GM21576 (cell line): ENCODE measurements at regions not wholly inside any gene's neighbourhood (a gene's known extent, or its start where the extent isn't known, plus 50 kb on each side); places are given as distances from the start of the nearest gene placed in this dataset.
"Not testable (repeated sequence)": the region's sequence is repeated elsewhere in the genome, so short reads cannot be mapped to it uniquely, and the experiment has no call there.

Experiments used
- ATAC-seq: cut with Tn5 transposase; IDR thresholded peaks from one replicate; pipeline ENCODE4 v1.9.1; 2021; ENCODE audit warnings: mild to moderate bottlenecking, moderate library complexity; ENCODE audit not compliant: unreplicated experiment

DNA sequence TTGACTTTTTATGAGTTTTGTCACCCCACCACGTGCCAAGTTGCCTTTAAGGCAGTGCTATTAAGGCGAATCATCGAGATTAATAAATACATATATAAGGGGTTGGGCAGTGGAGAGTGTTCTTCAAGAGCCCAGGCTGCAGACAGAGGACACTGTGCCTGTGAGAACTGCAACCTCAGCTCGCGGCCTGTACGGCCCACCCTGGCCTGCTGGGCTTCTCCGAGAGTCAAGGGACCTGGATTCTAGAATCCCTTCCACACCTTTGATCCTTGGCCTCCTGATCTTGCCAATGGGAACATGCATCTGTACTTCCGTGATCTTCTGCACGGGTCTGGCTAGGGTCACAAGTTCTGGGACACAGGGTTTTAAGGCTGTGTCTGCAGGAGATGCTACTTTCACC, 54.5 kb downstream of the IRX5 start:
- ATAC-seq, result no peak

DNA sequence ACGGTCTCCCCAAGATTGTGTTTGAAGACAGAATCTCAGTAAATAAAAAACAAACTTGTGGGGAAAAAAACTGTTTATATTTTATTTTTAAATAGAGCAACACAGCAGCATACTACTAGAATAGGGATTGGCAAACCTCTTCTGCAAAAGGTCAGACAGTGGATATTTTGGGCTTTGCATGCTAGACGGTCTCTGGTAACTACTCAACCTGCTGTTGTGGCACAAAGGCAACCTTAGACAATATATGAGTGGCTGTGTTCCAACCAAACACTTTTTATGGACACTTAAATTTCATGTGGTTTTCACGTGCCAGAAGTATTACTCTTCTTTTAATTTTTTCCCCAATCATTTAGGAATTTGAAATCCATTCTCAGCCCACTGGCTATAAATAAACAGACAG, 55.0 kb downstream of the IRX5 start:
- no peak for ATAC-seq

DNA sequence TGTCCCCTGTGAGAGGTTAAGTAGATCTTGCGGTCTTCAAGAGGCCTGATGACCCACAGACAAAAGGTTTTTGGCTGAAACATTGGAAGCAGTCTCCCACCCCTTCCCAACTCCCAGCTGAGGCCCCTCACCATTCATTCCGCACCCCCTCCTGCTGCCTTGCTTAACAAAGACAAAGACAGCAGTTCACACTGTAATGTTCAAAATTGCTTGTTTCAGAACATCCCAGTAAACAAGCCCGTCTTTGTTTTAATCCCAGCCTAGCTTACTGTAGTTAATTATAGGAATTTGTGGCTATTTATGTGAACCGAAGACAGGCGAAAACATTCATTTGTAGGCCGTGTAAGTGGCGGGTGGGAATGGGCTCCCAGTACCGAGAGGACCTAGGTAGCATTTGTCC, 55.7 kb downstream of the IRX5 start:
- ATAC-seq, result no peak

DNA sequence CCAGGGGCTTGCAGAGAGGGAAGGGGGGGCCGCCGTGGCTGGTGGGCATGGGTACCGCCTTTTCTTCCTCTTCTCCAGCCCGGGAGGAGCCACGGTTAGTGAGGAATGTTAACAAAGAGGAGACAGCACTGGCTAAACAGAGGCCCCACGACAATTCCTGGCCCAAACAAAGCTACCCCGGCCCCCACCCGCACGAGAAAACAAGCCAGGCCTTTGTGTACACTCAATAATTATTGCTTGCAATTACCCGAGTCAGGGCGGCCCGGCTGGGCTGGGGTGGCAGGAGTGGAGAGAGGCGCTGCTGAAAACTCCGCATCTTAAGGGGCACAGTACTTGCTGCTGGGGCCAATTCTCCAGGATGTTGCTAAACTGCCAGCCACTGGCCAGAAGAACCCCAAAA, 56.4 kb downstream of the IRX5 start:
- ATAC-seq, result no peak

DNA sequence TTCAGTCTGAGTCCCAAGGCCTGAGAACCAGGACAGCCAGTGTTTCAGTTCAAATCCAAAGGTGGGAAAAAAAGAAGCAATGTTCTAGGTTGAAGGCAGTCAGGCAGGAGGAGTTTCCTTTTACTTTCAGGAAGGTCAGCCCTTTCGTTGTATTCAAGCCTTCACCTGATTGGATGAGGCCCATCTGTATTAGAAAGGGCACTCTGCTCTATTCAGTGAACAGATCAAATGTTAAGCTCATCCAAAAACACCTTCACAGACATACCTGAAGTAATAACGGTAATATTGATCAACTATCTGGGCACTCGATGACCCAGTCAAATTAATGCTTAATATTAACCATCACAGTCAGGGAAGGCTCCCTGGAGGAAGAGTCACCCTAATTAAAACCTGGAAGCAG, 60.9 kb downstream of the IRX5 start:
- no peak for ATAC-seq

DNA sequence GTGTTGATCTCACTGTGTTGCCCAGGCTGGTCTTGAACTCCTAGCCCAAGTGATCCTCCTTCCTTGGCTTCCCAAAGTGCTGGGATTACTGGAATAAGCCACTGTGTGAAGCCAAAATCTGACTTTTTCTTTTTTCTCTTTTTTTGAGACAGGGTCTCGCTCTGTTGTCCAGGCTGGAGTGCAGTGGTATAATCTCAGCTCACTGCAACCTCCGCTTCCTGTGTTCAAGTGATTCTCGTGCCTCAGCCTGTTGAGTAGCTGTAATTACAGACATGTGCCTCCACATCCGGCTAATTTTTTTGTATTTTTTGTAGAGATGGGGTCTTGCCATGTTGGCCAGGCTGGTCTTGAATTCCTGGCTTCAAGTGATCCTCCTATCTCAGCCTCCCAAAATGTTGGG, 61.3 kb downstream of the IRX5 start:
- not testable (repeated sequence) for ATAC-seq

DNA sequence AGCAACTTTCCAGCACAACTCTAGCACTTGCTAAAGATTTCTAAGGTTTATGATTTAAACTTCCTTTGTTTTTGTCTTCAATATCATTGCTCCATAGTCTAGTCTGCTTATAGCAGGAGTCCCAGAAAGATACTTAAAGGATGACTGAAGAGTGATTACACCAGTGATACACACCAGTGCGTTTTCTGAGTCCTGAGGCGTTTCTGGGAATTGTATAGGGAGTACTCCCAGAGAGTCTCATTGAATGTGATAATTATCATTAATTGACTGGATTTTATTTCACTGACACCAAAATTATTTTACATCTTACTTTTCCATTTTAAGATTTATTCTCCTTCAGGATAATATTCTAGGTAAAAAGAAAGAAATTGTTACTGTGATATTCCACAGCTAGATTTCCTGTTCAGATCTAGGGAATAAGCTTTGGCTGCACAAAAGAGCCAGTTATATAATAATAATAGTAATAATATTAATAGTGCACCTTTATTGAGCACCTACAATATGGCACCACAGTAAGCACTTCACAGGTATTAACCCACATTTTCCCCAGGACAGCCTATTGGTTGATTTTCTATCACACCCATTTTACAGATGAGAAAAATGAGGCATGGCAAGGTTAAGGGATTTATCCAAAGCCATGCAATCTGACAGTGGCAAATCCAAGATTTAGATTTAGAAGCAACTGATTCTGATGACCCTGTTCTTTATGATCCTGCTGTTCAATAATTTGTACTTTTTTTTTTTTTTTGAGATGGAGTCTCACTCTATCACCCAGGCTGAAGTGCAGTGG, 62.6 kb downstream of the IRX5 start:
- no peak for ATAC-seq

DNA sequence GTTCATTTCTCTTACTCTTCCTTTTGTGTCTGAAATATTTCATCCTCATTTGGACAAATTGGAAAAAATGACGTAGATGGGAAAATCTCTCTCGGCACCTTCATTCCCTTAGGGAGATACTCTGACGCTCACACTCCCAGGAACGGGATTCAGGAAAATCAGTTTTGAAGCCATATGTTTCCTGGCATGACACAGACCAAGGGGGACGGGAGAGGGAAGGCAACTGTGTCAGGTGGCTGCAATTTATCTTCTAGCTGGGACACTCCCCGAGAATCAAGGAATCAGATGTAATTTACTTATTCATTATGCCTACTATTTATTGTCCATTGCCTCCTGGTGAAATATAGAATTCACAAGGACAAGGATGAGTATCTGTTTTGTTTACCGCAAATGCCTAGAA, 65.5 kb downstream of the IRX5 start:
- ATAC-seq, result no peak

DNA sequence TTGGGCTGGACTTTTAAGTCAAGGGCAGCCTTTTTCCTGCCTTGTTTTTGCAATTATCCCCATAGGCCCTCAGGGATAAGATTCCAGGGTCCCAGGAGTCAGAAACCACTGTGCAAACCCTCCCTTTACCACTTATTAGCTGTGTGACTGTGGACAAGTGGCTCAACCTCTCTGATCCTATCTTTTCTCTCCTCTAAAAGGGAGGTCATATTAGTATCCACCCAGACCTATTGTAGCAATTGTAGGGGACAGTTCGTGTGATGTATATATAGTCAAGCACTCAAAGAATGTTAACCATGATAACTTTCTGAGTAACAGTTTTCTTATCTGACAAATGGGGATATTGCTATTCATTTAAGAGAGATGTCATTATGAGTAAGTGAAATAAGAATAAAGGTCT, 68.2 kb downstream of the IRX5 start:
- ATAC-seq, result no peak

DNA sequence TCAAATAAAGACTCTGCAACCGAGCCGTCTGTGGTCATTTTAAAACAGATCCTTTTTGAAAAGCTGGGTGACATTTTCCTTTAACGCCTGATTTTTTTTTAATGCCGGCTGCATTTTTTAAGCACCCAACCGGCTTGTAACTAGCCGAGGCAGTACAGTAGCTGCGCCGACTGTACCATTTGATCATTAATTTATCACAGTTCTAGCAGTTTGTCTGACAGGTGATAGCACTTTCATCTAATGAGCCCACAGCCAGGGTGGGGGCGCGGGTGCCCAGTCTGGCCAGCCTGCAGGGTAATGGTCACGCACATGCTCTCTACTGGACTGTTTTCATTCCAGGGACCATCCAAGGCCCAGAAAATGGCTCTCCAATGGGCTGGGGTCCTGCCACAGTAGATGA, 68.8 kb downstream of the IRX5 start:
- no peak for ATAC-seq

DNA sequence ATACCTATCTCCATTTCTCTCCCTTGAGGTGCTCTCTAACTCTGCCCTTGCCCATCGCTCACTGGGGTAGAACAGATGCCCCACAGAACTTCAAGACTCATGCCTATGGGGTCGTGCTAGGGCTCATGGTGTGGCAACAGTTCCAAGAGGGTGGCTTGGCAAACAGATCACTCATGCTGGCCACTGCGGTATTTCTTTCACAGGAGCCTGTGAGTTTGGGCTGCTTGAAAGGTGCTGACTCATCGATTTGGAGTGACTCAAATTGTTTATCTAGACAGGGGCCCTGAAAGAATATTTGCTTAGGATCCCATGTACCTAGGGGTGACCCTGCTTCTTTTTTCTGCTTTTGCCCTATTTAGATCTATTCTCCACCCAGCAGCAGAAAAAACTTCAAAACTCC, 69.9 kb downstream of the IRX5 start:
- ATAC-seq, result no peak

DNA sequence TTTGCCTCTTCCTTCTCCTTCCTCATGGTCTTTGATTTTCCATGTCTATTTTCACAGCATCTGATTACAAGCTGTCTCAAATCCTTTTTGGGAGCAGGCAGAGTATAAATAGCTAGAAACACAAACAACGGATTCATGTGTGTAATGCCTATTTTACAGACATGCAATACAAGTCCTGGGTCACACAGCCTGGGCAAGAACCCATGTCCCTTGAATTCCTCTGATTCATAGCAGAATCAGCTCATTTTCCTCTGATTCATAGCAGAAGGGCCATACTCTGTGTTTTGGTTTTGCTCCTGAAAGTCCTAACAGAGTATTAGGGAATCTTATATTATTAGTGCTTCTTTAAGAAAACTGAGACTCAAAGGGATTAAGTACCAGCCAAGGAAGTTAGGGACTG, 71.3 kb downstream of the IRX5 start:
- ATAC-seq, result no peak

DNA sequence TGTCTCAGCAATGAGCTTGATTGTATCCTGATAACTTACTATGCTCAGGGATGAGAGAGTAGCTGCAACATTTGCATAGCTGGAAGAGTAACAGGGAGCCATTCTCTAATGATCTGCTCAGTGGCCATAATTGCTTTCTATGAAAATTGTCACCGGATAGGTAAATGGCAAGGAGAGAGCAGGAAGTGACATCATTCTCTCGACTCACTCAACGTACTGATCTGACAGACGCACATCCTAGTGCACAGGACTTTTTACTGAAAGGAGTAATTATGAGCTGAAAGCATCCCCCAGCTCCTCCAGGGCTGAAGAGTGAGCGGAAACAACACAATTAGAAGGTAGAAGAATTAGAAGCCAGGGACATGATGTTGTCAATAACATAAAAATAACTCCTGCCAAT, 71.8 kb downstream of the IRX5 start:
- ATAC-seq, result no peak

DNA sequence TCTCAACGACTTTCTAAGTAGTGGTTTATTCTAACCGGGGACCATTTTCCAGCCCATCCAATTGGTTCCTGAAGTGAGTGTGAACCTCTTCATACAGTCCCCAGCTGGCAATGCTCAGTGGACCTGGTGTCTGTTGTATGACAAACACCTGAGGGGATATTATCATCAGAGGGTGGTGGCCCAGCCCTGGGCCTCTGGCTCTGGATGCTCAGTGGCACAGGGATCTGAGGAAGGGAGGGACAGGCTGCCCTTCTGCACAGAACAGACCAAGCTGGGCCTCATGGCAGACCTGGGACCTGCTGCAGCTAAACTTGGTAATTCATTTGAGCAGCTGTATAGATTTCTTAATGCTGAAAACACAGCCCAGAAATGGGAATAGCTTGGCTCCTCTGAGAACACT, 72.6 kb downstream of the IRX5 start:
- no peak for ATAC-seq

DNA sequence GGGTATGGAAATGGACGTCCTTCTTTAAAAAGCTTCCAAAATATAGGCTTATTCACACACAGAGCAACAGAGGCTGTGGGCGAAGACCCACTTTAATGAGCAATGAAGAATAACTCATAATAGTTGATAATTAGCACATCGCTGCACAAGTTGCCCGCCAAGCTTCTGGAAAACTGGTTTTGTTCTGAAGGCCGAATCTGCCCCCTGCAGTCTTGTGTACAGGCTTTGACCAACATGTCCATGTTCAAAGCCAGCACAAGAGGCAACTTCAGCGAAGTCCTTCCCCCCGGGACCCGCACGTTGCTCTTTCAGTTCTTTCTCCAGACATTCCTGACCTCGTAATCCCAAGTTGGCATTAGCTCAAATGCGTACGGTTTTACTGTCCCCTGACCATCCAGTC, 73.3 kb downstream of the IRX5 start:
- no peak for ATAC-seq

DNA sequence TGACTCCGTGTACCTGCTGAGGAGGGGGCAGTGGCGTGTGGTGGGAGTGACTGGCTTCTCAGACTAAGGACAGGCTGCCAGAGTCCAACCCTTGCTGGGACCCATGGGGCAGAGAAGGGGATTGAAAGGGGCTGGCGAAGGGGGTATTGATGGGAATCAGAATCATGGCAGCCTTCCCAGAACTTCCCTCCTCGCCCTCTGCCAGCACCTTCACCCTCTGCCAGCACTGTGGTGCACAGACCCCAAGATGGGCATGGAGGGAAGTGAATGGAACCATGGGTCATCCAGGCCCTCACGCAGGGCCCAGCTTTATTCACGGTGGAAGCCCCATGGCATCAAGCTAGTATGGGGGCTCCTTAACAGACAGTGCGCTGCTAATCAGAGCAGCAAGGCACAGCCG, 76.8 kb downstream of the IRX5 start:
- no peak for ATAC-seq

DNA sequence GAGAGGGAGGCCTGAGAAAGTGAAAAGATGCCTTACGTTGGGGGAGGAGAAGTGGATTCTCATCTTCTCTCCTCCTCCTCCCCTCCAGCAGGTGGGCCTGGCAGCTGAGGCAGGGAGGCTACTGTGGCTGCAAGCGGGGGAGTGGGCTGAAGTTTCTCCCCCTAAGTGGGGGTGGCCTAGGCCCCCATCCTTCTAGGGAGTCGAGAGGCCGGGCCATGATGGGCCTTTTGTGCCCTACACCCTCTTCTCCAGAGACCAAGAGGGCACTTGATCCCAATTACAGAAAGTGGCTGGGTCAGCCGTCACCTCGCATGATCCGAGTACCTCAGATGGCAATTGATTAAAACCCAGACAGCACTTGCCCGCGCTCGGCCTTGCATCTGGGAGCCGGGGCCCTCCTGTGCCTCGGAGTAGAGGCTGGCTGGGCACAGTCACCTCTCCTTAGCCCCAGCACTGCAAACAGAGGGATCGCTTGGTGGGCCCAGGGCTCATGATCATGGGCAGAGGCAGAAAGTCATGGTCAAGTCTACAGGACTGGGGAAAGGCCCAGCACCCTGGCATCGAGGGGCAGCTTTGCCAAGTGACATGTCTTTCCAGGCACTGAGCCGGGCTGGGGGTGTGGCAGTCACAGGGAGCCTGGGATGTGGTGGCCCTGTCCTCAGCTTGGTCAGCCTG, 78.3 kb downstream of the IRX5 start:
- ATAC-seq, result no peak

DNA sequence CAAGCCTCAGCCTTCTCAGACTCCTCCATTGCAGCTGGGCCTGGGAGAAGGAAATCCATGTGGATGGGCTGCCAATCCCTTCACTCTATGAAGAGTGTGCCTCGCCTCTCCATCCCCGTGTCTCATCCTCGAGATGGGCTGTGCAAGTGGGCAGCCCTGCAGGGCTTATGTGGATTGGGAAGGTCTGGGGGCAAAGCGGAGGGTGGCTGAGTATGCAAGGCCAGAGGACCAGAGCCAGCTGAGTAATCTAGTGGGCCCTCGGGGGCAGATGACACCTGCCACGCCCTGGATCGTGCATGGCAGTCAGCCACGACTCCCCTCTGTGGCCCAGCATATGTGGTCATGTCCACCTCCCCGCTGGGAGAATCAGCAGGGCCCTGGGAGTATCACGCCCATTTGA, 78.9 kb downstream of the IRX5 start:
- no peak for ATAC-seq

DNA sequence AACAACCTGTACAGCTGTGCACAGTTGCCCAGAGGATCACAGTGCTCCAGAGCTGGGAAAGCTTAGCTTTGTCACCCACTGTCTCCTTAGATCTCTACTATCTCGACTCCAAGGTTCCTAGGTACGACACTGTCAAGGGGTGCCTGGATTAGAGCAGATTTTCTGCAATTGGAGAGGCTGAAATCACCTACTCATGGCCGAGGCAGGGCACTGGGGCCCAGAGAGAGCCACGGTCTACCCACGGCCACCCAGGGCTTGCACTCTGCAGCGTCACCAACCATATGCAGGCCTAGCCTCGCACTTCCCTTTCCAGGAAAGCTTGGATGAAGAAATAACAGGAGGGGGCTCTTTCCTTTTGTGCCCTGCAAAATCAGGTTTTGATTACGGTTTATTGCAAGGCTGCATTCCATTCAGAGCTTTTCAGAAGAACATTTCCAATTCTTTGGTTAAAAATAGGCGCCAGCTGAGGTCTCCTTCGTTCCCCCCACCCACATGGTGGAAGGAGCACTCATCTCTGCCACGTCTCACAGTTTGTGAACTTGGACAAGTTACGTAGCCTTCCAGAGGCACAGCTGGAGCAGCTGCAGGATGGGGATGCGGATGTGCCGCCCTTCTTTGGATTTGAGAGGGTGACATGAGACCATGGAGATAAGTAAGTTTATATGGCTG, 80.0 kb downstream of the IRX5 start:
- no peak for ATAC-seq

DNA sequence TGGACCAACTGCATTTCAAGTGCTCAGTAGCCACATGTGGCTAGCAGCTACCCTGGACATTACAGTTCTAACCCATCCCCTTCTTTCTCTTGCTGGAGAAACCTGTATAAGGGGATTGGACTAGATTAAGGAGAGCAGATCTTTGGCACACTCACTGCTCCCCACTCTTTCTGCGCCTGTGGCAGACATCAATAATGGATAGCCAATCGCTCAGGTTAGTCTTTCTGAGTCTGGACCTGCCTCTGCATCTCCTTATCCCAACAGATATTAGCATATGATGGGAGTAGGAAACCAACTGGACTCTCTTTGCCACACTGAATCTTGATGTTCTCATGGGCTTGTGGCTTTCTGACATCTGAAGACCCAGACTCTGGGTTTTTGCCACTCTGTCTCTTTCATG, 81.7 kb downstream of the IRX5 start:
- no peak for ATAC-seq

DNA sequence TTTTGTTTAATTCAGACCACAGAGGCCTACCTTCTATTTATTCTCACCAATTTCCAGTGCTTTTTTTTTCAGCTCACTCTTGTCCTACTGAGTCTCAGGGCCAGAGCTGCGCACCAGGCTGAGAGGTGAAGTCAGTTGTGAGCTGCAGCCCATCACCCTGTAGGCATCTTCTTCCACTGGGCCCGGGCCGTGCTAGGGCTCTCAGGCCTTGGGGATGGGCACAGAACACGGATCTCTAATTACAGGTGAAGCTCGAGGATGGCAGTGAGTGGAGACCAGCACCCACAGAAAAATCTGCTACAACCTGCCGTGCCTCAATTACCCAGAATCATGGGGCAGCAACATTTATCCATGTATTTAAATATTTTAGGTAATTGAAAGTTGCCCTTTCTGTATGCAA, 82.1 kb downstream of the IRX5 start:
- no peak for ATAC-seq

DNA sequence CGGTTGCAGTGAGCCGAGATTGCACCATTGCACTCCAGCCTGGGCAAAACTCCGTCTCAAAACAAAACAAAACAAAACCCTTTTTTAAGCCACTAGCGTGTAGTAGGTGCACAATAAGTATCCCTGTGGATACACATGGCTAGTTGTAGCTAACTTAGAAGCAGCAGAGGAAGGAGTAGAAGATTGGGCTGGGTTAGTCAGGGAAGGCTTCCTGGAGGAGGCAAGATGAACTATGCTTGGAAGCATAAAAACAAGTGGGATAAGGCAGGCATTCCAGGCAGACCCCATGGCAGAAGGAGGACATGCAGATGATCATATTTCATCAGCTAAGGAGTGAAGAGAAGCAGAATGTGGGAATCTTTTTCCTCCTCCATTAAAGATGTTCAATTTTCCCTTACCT, 83.4 kb downstream of the IRX5 start:
- ATAC-seq, result no peak
